Suprapubic skin (tissue), 3 donors: ENCODE measurements at regions not wholly inside any gene's neighbourhood (a gene's known extent, or its start where the extent isn't known, plus 50 kb on each side); places are given as distances from the start of the nearest gene placed in this dataset.

Experiments used
- CTCF ChIP-seq, 2 donors: fragments of 200-600 bp in 1 of 2; fragments of 450-650 bp in 1 of 2; sonication (generic) in 1 of 2; IDR thresholded peaks; one replicate each; pipeline ENCODE4 v1.5.1; 2016 to 2019; ENCODE audit warnings: antibody characterized with exemption in 2 of 2, mild to moderate bottlenecking in 1 of 2, moderate library complexity in 1 of 2
- EP300 ChIP-seq: sonication (generic); formaldehyde crosslinking; IDR thresholded peaks from one replicate; pipeline ENCODE4 v1.6.1; 2017; ENCODE audit warnings: antibody characterized with exemption
- POLR2A ChIP-seq, 2 donors: fragments of 450-650 bp; IDR thresholded peaks; one replicate each; pipeline ENCODE4 v1.6.1; 2017; ENCODE audit warnings: antibody characterized with exemption in 2 of 2, mild to moderate bottlenecking in 2 of 2, moderate library complexity in 2 of 2

- TF ChIP-seq POLR2A (IDR thresholded peaks at IDR 0.05) = no peak
- no peak for TF ChIP-seq CTCF (IDR thresholded peaks at IDR 0.05)
- TF ChIP-seq EP300 = no peak
Measured at GRCh38 chr11:122394313-122394712, 261.2 kb upstream of the UBASH3B start.
